Right lobe of liver (tissue), 6 donors: ENCODE measurements at regions not wholly inside any gene's neighbourhood (a gene's known extent, or its start where the extent isn't known, plus 50 kb on each side); places are given as distances from the start of the nearest gene placed in this dataset.

ENCODE experiments used
- ATAC-seq, 4 donors: fragments of 200-7000 bp; cut with Tn5 transposase; one replicate each; pipeline ENCODE4 v1.9.1; 2020; ENCODE audit warnings: mild to moderate bottlenecking in 4 of 4, moderate library complexity in 4 of 4
- DNase-seq, 3 donors: peaks; one replicate each; pipeline ENCODE4 v3.0.0-alpha.2; 2020
- H3K27ac ChIP-seq, 3 donors: fragments of 200-600 bp; one replicate each; pipeline ENCODE4 v1.8.0; 2022
- H3K27me3 ChIP-seq, 2 donors: fragments of 200-600 bp; one replicate each; pipeline ENCODE4 v1.8.0; 2022
- H3K36me3 ChIP-seq, 4 donors: fragments of 200-600 bp; sonication (generic) in 1 of 4; one replicate each; pipeline versions ENCODE4 v1.5.1 to v1.8.0; 2017 to 2022; ENCODE audit warnings: control low read depth in 1 of 4
- H3K4me1 ChIP-seq, 4 donors: fragments of 200-600 bp; sonication (generic) in 1 of 4; one replicate each; pipeline versions ENCODE4 v1.5.1 to v1.8.0; 2017 to 2022; ENCODE audit warnings: control low read depth in 1 of 4
- H3K4me3 ChIP-seq, 3 donors: fragments of 200-600 bp; one replicate each; pipeline ENCODE4 v1.8.0; 2022
- H3K9me3 ChIP-seq, 4 donors: fragments of 200-600 bp; sonication (generic) in 1 of 4; one replicate each; pipeline versions ENCODE4 v1.5.1 to v1.8.0; 2017 to 2022; ENCODE audit warnings: control low read depth in 1 of 4
- POLR2A ChIP-seq: fragments of 450-650 bp; IDR thresholded peaks from one replicate; pipeline ENCODE4 v1.6.1; 2017; ENCODE audit warnings: antibody characterized with exemption, mild to moderate bottlenecking
- WGBS: methylation state at CpG from one replicate; pipeline ENCODE4 v1.1.6; 2018; ENCODE audit warnings: low coverage, low lambda C conversion rate; ENCODE audit not compliant: insufficient coverage; ENCODE audit errors: missing lambda C conversion rate; 5-methylcytosine and 5-hydroxymethylcytosine counted together
- intact Hi-C, 2 donors: fragments of 100-400 bp; cut with DNase I; formaldehyde crosslinking; loops; one replicate each; pipeline versions ENCODE4 v1.11.2 to v1.14.1; 2022
- TF ChIP-seq, protein P1 (sequence below), 4 donors: fragments of 200-600 bp in 3 of 4; fragments of 450-650 bp in 1 of 4; IDR thresholded peaks; one replicate each; pipeline versions ENCODE4 v1.5.1 to v1.8.0; 2016 to 2022; ENCODE audit warnings: antibody characterized with exemption in 4 of 4, mild to moderate bottlenecking in 2 of 4
- donor health status: DM: no; HTN: yes; CAD: no.
- donor health status: DM: no; HTN: no; CAD: no.
- donor health status: DM: no; HTN: no; CAD: no.
- donor health status: DM: no; HTN: yes; CAD: no.
- donor health status: DM: no; HTN: yes; CAD: no.

DNA sequence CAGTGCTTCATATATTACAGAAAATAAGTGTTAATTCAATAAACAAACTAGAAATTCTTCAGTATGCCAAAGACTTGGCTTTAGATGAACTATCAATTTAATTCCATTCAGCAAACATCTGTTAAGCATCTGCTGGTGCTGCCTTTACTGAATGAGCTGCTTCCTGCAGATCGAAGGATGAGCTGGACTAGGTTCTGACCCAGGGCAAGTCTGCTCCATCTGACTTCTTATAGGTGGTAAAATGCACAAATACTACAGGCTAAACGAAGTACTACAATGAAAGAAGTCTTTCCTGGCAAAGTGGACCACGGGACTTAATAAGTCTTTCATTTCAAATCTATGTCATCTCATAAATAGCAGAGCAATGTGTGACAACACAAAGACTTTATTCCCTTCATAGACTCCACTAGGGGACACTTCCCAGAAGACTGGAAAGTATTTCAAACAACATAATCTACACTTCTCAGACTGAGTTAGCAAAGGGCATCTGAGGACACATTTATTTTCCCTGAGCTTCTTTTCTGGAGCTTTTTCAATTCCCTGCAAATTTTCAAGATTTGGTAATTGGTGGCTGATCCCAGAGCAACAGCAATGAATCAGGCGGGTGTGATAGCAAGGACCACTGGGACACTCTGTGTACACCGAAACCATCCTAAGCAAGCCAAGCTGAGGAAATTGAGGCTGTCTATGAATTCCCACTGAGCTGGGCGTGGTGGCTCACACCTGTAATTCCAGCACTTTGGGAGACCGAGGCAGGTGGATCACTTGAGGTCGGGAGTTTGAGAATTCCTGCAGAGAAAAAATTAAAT lies 108.9 kb upstream of the FRMD4A start:
- intact Hi-C loops, result no loop called here
- H3K4me3 ChIP-seq, result no peak overlapping the region
- H3K27ac ChIP-seq, result no peak overlapping the region
- no peak for ATAC-seq
- no peaks in the 10 kb centered on the region for H3K4me1 ChIP-seq
- TF ChIP-seq, protein P1, sequence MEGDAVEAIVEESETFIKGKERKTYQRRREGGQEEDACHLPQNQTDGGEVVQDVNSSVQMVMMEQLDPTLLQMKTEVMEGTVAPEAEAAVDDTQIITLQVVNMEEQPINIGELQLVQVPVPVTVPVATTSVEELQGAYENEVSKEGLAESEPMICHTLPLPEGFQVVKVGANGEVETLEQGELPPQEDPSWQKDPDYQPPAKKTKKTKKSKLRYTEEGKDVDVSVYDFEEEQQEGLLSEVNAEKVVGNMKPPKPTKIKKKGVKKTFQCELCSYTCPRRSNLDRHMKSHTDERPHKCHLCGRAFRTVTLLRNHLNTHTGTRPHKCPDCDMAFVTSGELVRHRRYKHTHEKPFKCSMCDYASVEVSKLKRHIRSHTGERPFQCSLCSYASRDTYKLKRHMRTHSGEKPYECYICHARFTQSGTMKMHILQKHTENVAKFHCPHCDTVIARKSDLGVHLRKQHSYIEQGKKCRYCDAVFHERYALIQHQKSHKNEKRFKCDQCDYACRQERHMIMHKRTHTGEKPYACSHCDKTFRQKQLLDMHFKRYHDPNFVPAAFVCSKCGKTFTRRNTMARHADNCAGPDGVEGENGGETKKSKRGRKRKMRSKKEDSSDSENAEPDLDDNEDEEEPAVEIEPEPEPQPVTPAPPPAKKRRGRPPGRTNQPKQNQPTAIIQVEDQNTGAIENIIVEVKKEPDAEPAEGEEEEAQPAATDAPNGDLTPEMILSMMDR (IDR thresholded peaks at IDR 0.05), result no peak
- TF ChIP-seq POLR2A, result no peak
- H3K9me3 ChIP-seq, result no peaks in the 10 kb centered on the region
- no peaks in the 10 kb centered on the region for H3K27me3 ChIP-seq
- no peaks in the 10 kb centered on the region for H3K36me3 ChIP-seq
- no peak for DNase-seq
- WGBS, result 57% methylated on average over 8 of the region's 8 CpGs

DNA sequence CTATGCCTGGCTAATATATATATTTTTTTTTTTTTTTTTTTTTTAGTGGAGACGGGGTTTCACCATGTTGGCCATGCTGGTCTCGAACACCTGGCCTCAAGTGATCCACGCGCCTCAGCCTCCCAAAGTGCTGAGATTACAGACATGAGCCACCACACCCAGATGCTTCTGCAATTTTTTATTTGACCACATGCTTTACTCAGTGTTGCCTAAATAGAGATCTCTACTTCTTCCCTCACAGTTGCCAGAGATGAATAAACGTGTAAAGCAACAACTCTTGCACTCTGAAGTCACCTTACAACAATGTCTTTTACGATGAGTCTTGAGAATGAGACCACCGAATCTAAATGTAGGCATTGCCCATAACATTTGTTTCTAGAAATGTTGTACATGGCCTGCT lies 107.9 kb upstream of the FRMD4A start:
- H3K4me1 ChIP-seq, result no peaks in the 10 kb centered on the region
- H3K27ac ChIP-seq, result no peak overlapping the region
- H3K9me3 ChIP-seq, result no peaks in the 10 kb centered on the region
- no peak overlapping the region for H3K4me3 ChIP-seq
- no peaks in the 10 kb centered on the region for H3K36me3 ChIP-seq
- 62% methylated on average over 4 of the region's 7 CpGs for WGBS
- TF ChIP-seq POLR2A, result no peak
- TF ChIP-seq, protein P1 (IDR thresholded peaks at IDR 0.05), result no peak
- no peaks in the 10 kb centered on the region for H3K27me3 ChIP-seq
- DNase-seq, result no peak
- intact Hi-C loops, result no loop called here
- ATAC-seq, result no peak

DNA sequence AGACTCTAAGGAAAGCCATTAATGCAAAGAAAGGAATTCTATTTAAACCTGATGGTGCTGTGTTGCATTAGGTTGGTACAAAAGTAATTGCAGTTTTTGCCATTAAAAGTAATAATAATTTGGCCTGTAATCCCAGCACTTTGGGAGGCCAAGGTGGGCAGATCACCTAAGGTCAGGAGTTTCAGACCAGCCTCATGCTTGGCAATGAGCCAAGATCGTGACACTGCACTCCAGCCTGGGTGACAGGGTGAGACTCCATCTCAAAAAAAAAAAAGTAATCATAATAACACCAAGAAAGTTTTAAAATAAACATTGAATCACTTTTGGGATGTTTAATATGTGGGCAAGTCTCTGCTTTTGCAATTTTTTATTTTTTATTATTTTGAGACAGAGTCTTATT lies 107.3 kb upstream of the FRMD4A start:
- Histone ChIP-seq H3K9me3 (no peaks in the 10 kb centered on the region), H3K27me3 (no peaks in the 10 kb centered on the region), H3K27ac (no peak overlapping the region), H3K4me3 (no peak overlapping the region), H3K36me3 (no peaks in the 10 kb centered on the region), H3K4me1 (no peaks in the 10 kb centered on the region)
- TF ChIP-seq, protein P1 (IDR thresholded peaks at IDR 0.05), result no peak
- no peak for TF ChIP-seq POLR2A
- intact Hi-C loops, result no loop called here
- DNase-seq, result no peak
- no peak for ATAC-seq
- WGBS, result 0% methylated on average over 1 of the region's 1 CpG

DNA sequence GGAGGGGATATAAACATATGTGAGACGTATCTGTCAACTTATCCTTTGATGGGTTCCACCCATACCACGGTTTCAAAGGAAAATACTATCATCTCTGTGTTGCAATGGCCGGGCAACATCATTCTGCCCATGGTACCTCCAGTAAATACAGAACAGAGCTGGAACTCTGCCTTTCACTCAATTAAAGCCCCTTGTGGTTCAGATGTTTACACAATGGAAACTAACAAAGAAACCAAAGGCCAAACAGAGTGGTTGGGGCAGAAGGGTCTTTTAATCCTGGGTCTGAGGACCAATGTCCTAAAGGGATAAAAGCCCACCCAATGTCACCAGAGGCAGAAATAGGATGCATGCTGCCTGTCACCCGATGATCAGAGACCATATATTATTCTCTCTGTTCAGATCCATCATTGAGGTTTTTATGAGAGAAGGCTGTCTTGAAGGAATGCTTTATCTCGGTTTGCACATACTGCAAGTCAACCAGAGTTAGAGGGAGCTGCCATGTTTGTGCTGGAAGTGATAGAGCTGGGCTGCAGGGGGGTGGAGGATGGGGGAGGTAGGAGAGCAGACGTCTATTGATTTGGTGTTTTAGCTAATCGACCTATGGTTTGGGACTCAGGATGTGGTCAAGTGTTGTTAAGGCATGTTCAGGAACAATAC lies 105.4 kb upstream of the FRMD4A start:
- WGBS, result 58% methylated on average over 7 of the region's 7 CpGs
- Histone ChIP-seq H3K27me3 (no peaks in the 10 kb centered on the region), H3K36me3 (no peaks in the 10 kb centered on the region), H3K4me3 (no peak overlapping the region), H3K27ac (no peak overlapping the region), H3K4me1 (no peaks in the 10 kb centered on the region), H3K9me3 (no peaks in the 10 kb centered on the region)
- DNase-seq, result no peak
- intact Hi-C loops, result no loop called here
- TF ChIP-seq POLR2A, result no peak
- TF ChIP-seq, protein P1 (IDR thresholded peaks at IDR 0.05), result no peak
- ATAC-seq, result no peak
